BLaER1 treated with 17β-estradiol and CSF1 and Interleukin-3, amounts not matched to agents 10 nM and 100 nM (cell line): ENCODE measurements at regions not wholly inside any gene's neighbourhood (a gene's known extent, or its start where the extent isn't known, plus 50 kb on each side); places are given as distances from the start of the nearest gene placed in this dataset.
A peak's percentile ranks its signal among the peaks of the same experiment; 100 is the strongest.

Experiments used
- H3K27ac ChIP-seq, 11 experiments: shearing (Covaris generic); formaldehyde crosslinking; 2 replicates each; pipeline ENCODE4 v1.8.1; 2022
- H3K27me3 ChIP-seq, 11 experiments: shearing (Covaris generic); formaldehyde crosslinking; 2 replicates each; pipeline ENCODE4 v1.8.1; 2022
- H3K36me3 ChIP-seq, 11 experiments: shearing (Covaris generic); formaldehyde crosslinking; 2 replicates each; pipeline ENCODE4 v1.8.1; 2022
- H3K4me1 ChIP-seq, 10 experiments: shearing (Covaris generic); formaldehyde crosslinking; 2 replicates each; pipeline ENCODE4 v1.8.1; 2022
- H3K4me2 ChIP-seq, 11 experiments: shearing (Covaris generic); formaldehyde crosslinking; 2 replicates each; pipeline ENCODE4 v1.8.1; 2022
- H3K4me3 ChIP-seq, 10 experiments: shearing (Covaris generic); formaldehyde crosslinking; 2 replicates each; pipeline ENCODE4 v1.8.1; 2022
- H3K9ac ChIP-seq, 11 experiments: shearing (Covaris generic); formaldehyde crosslinking; 2 replicates each; pipeline ENCODE4 v1.8.1; 2022
- H3K9me3 ChIP-seq, 11 experiments: shearing (Covaris generic); formaldehyde crosslinking; replicated peaks in 1 of 11; 2 replicates each; pipeline ENCODE4 v1.8.1; 2022
- H4K20me1 ChIP-seq, 11 experiments: shearing (Covaris generic); formaldehyde crosslinking; 2 replicates each; pipeline ENCODE4 v1.8.1; 2022
- Cebpa-rat ChIP-seq, 11 experiments: shearing (Covaris generic); IDR thresholded peaks; 2 replicates each; pipeline ENCODE4 v1.8.1; 2022

DNA sequence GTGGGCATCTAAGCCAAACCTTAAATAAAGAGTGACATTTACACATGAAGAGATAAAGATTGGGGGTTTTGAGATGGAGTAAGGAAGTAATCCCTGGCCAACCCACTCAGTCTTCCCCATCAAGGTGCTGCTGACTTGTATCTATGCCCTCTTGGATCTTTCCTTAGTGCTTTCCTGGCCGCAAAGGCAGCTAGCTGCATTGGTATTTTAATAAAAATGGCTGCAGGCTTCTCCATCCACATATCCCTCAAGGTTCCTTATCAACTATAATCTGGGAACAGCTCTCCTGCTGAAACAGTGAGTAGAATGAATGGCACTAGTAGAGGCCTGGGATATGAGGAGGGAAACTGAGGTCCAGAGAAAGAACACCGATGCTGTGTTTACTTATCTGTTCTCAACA is 122.2 kb upstream of the ANKRD28 start:
- H3K4me1 ChIP-seq, result no peaks in the 10 kb centered on the region
- no peak overlapping the region for H3K4me3 ChIP-seq
- H4K20me1 ChIP-seq, result no peaks in the 10 kb centered on the region
- no peaks in the 10 kb centered on the region for H3K36me3 ChIP-seq
- no peak overlapping the region for H3K4me2 ChIP-seq
- no peaks in the 10 kb centered on the region for H3K27me3 ChIP-seq
- no peak for TF ChIP-seq Cebpa-rat (IDR thresholded peaks at IDR 0.05)
- H3K9ac ChIP-seq, result no peak overlapping the region
- no peak overlapping the region for H3K27ac ChIP-seq
- peaks cover 0 to 1% (median 0%) of the 10 kb centered on the region in 11 experiments; a peak in 1 of 22 replicates for H3K9me3 ChIP-seq

DNA sequence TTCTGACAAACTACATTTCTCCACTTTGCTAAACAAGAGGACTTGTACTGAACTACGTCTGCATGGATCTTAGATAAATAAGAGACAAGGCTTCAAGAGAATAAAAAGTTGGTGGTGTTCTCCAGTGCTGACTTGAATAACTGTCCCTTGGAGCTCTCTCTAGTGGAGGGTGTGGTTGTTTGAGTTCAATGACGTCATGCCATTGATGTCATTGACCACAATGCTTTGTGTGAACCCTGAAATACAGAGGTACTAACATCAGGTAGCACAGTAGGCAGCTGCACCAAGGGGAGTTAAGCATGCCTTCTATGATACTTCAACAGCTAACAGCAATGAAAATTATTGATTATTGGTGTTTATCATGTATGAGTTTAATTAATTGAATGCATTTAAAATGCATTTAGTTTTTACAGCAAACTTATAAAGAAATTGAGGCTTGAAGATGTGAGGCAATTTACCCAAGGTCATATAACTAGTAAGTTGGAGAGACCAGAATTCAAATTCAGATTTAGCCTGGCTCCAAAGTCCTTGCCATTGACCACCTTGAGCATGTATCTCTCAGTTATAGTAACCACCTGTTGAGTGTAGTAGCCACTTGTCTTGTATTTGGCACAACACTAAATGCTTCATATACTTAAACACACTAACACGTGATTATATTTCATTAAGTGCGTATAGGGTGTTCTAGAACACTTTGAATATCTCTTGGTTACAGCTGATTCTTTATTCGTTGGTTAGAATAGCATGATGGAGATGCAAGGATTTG is 126.0 kb upstream of the ANKRD28 start:
- no peak overlapping the region for H3K9ac ChIP-seq
- no peaks in the 10 kb centered on the region for H3K27me3 ChIP-seq
- H3K4me3 ChIP-seq, result no peak overlapping the region
- H4K20me1 ChIP-seq, result no peaks in the 10 kb centered on the region
- no peak overlapping the region for H3K4me2 ChIP-seq
- H3K27ac ChIP-seq, result no peak overlapping the region
- no peak for TF ChIP-seq Cebpa-rat (IDR thresholded peaks at IDR 0.05)
- H3K9me3 ChIP-seq, result no peaks in the 10 kb centered on the region
- H3K36me3 ChIP-seq, result no peaks in the 10 kb centered on the region
- H3K4me1 ChIP-seq, result no peaks in the 10 kb centered on the region

DNA sequence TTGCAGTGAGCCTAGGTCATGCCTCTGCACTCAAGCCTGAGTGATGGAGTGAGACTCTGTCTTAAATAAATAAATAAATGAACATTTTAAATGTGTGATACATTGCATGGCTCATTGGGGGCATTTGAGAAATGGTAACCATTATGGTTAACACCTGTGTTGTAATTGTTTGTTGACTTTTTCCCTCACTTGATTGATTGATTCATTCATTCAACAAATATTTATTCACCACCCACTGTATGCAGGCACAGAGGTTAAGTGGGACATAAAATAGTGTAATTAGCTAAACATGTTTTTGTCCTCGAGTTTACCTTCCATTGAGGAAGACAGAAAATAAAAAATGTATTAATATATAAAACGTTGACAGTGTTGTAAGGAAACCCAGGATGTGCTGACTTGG is 127.1 kb upstream of the ANKRD28 start:
- Histone ChIP-seq H3K27ac (no peak overlapping the region), H3K9ac (no peak overlapping the region), H3K4me3 (no peak overlapping the region), H3K9me3 (no peaks in the 10 kb centered on the region), H3K4me2 (no peak overlapping the region), H3K4me1 (no peaks in the 10 kb centered on the region), H3K27me3 (no peaks in the 10 kb centered on the region), H4K20me1 (no peaks in the 10 kb centered on the region), H3K36me3 (no peaks in the 10 kb centered on the region)
- no peak for TF ChIP-seq Cebpa-rat (IDR thresholded peaks at IDR 0.05)

DNA sequence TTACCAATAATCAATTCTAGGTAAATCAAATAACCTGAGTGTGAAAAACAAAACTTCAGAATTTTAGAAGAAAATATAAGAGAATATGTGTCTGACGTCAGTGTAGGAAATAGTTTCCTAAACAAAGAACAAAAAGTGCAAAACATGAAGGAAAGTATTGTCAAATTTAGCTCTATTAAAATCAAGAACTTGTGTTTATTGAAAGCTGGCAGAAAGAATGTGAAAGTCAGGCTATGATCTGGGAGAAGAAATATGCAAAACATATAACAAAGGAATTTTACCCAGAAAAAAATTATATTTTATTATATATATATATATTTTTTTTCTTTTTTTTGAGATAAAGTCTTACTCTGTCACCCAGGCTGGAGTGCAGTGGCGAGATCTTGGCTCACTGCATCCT is 129.1 kb upstream of the ANKRD28 start:
- Histone ChIP-seq H3K9me3 (no peaks in the 10 kb centered on the region), H3K4me1 (peaks cover 1 to 12% (median 3%) of the 10 kb centered on the region in 10 experiments; a peak in 19 of 20 replicates), H3K27me3 (no peaks in the 10 kb centered on the region), H3K27ac (no peak overlapping the region), H3K4me2 (no peak overlapping the region), H3K4me3 (no peak overlapping the region), H3K9ac (no peak overlapping the region), H3K36me3 (no peaks in the 10 kb centered on the region), H4K20me1 (no peaks in the 10 kb centered on the region)
- TF ChIP-seq Cebpa-rat (IDR thresholded peaks at IDR 0.05), result no peak

DNA sequence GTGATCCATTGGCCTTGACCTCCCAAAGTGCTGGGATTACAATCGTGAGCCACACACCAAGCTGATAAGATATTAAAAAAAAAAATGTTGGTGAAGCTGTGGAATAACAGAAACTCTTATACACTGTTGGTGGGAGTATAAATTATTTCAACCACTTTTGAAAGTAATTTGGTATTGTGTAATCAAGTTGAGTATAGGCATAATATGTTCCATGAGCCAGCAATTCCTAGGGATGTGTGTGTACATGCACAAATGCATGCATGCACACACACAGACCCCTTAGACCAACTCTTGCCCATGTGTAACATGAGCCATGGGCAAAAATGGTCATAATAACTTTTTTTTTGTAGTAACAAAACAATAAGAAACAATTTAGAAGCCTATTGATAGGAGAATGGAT is 130.2 kb upstream of the ANKRD28 start:
- Histone ChIP-seq H3K27me3 (no peaks in the 10 kb centered on the region), H3K4me3 (no peak overlapping the region), H3K4me2 (no peak overlapping the region), H3K4me1 (peaks cover 10 to 23% (median 12%) of the 10 kb centered on the region in 10 experiments; a peak in 19 of 20 replicates), H3K36me3 (no peaks in the 10 kb centered on the region), H3K27ac (no peak overlapping the region), H3K9me3 (no peaks in the 10 kb centered on the region), H3K9ac (no peak overlapping the region), H4K20me1 (no peaks in the 10 kb centered on the region)
- TF ChIP-seq Cebpa-rat (IDR thresholded peaks at IDR 0.05), result peak in 3 of 11 experiments; percentile 21 to 47 (median 45); a peak in 3 of 22 replicates

DNA sequence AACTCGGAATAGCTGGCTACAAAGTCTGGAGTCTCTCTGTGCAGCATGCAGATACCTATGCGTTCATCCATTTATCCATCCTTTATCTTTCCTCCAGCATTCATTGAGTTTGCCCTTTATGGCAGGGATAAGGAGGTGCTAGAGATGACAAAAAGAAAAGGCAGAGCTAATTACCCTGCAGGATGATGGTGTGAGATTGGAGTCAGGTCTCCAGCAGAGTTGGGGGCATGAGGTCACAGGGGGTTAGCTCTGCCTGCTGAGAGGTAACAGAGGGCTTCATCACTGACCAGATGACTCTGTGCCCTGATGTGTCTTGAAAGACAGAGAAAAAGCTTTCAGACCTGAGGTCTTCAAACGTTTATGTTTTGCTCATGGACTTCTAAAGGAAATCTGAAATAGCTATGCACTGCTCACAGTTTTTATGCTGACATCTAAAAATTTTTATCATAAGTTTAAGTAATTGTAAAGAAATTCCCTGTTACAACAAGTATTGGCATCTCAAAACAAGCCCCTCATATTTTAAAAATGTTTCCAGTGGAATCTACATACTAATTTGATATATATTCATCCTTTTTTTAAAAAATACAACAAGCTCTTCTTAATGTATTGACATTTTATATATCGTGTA is 132.3 kb upstream of the ANKRD28 start:
- Histone ChIP-seq H4K20me1 (no peaks in the 10 kb centered on the region), H3K36me3 (no peaks in the 10 kb centered on the region), H3K27me3 (no peaks in the 10 kb centered on the region), H3K4me1 (peaks cover 10 to 44% (median 12%) of the 10 kb centered on the region in 10 experiments), H3K4me3 (no peak overlapping the region), H3K9me3 (no peaks in the 10 kb centered on the region), H3K4me2 (no peak overlapping the region), H3K27ac (no peak overlapping the region), H3K9ac (no peak overlapping the region)
- TF ChIP-seq Cebpa-rat (IDR thresholded peaks at IDR 0.05), result no peak

DNA sequence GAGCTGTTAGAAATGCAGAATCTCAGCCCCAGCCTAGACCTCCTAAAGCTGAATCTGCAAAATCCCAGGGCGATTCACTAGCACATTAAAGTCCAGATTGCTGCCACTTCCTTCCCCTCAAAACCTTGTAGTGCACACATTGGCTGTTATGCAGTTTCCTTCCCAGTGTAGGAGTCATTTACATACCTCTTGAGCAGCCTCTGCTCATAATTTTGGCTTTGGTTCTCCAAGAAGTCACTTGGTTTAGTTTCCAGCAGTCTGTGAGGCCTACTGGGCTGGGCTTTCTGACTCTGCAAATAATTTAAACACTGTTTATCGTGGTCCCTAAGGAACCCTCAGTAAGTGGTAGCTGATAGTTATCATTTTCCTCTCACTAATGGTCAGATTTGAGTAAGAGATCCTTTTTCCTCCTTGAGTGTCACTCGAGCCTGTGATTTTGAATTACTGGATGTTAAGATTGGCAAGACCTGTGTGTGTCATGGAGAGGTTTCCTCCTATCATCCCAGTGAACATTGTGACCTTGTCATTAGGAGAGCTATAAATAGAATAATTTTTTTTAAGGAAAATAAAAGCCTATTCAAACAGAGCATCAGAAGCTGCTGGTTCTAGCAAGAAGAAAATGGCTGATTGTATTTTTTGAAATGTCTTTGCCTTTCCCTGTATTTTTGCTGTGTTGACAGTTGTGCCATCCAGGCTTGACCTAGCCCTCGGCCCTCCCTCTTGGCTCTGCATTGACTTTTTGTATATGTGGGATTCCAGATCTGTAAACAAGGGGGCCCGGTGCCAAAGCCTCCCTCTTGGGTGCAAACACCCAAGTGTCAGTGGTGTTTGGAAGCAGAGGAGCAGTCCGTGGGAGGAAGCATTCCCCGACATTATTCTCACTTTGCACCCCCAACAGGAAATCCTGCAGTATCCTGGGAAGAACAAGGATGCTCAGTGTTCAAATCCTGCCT is 134.8 kb upstream of the ANKRD28 start:
- H4K20me1 ChIP-seq, result no peaks in the 10 kb centered on the region
- no peaks in the 10 kb centered on the region for H3K9me3 ChIP-seq

DNA sequence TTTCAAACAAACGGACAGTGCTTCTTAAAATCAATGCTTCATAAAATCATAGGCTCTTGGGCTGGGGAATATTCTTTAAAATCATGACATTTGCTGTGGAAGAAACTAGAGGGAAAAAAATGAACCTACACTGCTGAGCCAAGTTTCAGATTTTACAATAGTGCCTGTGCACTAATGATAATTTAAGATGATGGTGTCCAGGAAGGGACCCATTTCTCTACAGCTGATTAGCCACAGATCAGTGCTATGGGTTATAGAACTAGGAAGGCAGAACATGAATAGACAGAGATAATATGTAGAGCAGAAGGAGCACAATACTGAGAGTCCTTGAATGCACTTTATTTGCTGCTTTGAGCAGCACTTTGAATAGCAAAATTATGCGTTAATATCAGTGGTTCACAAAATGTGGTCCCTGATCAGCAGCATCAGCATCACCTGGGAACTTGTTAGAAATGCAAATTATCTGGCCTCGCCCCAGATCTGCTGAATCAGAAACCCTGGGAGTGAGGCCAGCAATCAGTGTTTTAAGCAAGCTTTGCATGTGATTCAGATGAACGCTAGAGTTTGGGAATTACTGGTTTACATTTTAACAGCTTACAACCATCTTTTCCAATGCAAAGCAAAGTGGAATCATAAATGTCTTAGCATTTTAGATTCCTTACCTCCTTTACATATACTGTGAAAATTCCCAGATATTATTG is 135.8 kb upstream of the ANKRD28 start:
- Histone ChIP-seq H3K4me3 (no peak overlapping the region), H3K36me3 (no peaks in the 10 kb centered on the region), H3K27me3 (no peaks in the 10 kb centered on the region), H3K9ac (no peak overlapping the region), H3K27ac (no peak overlapping the region), H4K20me1 (no peaks in the 10 kb centered on the region), H3K9me3 (no peaks in the 10 kb centered on the region), H3K4me2 (peak overlapping the region in 2 of 11 experiments; percentile 71 to 75; a peak in 5 of 22 replicates), H3K4me1 (peaks cover 10 to 50% (median 12%) of the 10 kb centered on the region in 10 experiments)
- no peak for TF ChIP-seq Cebpa-rat (IDR thresholded peaks at IDR 0.05)

More for the DNA sequence above, 134.8 kb upstream of the ANKRD28 start:
- Histone ChIP-seq H3K9ac (peak overlapping the region in 1 of 11 experiments; percentile 0; a peak in 1 of 22 replicates), H3K27me3 (no peaks in the 10 kb centered on the region), H3K4me1 (peaks cover 10 to 50% (median 12%) of the 10 kb centered on the region in 10 experiments), H3K36me3 (no peaks in the 10 kb centered on the region), H3K4me2 (peak overlapping the region; percentile 7 to 75 (median 28); a peak in 20 of 22 replicates), H3K27ac (peak overlapping the region in 4 of 11 experiments; percentile 24 to 56 (median 36); a peak in 6 of 22 replicates), H3K4me3 (no peak overlapping the region)
- no peak for TF ChIP-seq Cebpa-rat (IDR thresholded peaks at IDR 0.05)
